Thoracic aorta (tissue), 2 donors: ENCODE measurements at regions not wholly inside any gene's neighbourhood (a gene's known extent, or its start where the extent isn't known, plus 50 kb on each side); places are given as distances from the start of the nearest gene placed in this dataset.

Experiments
- ATAC-seq: fragments of 150-250 bp; one replicate; pipeline ENCODE4 v1.8.0; 2017; ENCODE audit warnings: low read depth; ENCODE audit not compliant: insufficient number of reproducible peaks, low FRiP score
- DNase-seq: peaks from one replicate; pipeline ENCODE4 v3.0.0-alpha.2; 2020; ENCODE audit warnings: low spot score
- H3K27ac ChIP-seq, 2 donors: fragments of 200-600 bp; sonication (generic); 1 replicate in 1 of 2; 2 replicates in 1 of 2; pipeline ENCODE4 v1.5.1; 2016; ENCODE audit warnings: mild to moderate bottlenecking in 2 of 2, moderate library complexity in 2 of 2
- H3K27me3 ChIP-seq: fragments of 200-600 bp; sonication (generic); replicated peaks from 2 replicates; pipeline ENCODE4 v1.6.0; 2016; ENCODE audit warnings: mild to moderate bottlenecking; ENCODE audit not compliant: insufficient read depth
- H3K36me3 ChIP-seq: fragments of 200-600 bp; sonication (generic); one replicate; pipeline ENCODE4 v1.5.1; 2016
- H3K4me1 ChIP-seq, 2 donors: fragments of 200-600 bp; sonication (generic); 1 replicate in 1 of 2; 2 replicates in 1 of 2; pipeline versions ENCODE4 v1.5.1 to v1.6.0; 2016; ENCODE audit warnings: low read depth in 2 of 2, mild to moderate bottlenecking in 1 of 2; ENCODE audit not compliant: control insufficient read depth in 1 of 2
- H3K4me3 ChIP-seq: fragments of 200-600 bp; sonication (generic); 2 replicates; pipeline ENCODE4 v1.5.1; 2016; ENCODE audit warnings: mild to moderate bottlenecking
- H3K9me3 ChIP-seq: fragments of 200-600 bp; sonication (generic); 2 replicates; pipeline ENCODE4 v1.5.1; 2016
- TF ChIP-seq, protein P1 (sequence below): fragments of 200-600 bp; sonication (generic); IDR thresholded peaks from one replicate; pipeline ENCODE4 v1.5.1; 2019; ENCODE audit warnings: antibody characterized with exemption

DNA sequence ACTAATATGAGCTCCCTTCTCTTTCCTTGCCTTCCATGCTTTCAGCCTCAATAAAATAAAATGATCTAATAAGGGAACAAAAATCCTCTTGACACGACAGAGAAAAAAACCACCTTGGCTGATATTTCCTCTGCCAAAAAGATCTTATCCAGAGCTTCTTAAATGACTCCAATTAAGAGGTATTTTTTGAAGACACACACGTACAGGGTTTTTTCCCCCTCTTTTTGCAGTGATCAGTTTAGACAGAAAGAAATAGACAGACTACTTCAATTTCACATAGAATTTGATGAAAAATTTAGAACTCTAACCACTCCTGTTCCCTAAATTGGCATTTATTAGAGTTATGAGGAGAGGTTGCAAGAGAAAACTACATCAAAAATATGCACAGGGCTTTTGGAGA lies 217.2 kb upstream of the CDH11 start:
- no peaks in the 10 kb centered on the region for H3K27me3 ChIP-seq
- TF ChIP-seq, protein P1, sequence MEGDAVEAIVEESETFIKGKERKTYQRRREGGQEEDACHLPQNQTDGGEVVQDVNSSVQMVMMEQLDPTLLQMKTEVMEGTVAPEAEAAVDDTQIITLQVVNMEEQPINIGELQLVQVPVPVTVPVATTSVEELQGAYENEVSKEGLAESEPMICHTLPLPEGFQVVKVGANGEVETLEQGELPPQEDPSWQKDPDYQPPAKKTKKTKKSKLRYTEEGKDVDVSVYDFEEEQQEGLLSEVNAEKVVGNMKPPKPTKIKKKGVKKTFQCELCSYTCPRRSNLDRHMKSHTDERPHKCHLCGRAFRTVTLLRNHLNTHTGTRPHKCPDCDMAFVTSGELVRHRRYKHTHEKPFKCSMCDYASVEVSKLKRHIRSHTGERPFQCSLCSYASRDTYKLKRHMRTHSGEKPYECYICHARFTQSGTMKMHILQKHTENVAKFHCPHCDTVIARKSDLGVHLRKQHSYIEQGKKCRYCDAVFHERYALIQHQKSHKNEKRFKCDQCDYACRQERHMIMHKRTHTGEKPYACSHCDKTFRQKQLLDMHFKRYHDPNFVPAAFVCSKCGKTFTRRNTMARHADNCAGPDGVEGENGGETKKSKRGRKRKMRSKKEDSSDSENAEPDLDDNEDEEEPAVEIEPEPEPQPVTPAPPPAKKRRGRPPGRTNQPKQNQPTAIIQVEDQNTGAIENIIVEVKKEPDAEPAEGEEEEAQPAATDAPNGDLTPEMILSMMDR, result no peak
- no peaks in the 10 kb centered on the region for H3K36me3 ChIP-seq
- no peaks in the 10 kb centered on the region for H3K9me3 ChIP-seq
- DNase-seq, result no peak
- ATAC-seq, result no peak
- H3K4me1 ChIP-seq, result no peaks in the 10 kb centered on the region
- H3K27ac ChIP-seq, result no peak overlapping the region
- no peak overlapping the region for H3K4me3 ChIP-seq

DNA sequence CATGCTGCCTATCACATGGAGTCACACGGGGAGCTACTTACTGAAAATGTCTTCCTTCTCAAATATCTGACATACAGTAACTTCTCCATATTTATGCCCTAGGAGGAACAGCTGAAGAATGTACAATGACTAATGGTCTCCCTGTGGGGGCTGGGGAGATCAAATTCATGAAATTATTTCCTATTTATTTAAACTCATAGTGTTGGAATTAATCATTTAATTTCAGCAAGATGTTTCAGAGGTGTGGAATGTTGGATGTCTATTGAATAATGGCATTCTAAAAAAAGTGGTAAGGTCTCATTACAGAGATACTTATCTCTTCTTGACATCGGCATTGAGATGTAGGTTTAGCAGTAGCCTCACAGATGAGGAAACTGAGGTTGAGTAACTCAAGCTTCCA lies 214.3 kb upstream of the CDH11 start:
- Histone ChIP-seq H3K4me1 (peaks cover 6 to 10% of the 10 kb centered on the region in 2 donors), H3K27me3 (no peaks in the 10 kb centered on the region), H3K36me3 (no peaks in the 10 kb centered on the region), H3K9me3 (no peaks in the 10 kb centered on the region), H3K4me3 (no peak overlapping the region), H3K27ac (no peak overlapping the region)
- DNase-seq, result no peak
- ATAC-seq, result no peak
- TF ChIP-seq, protein P1, result no peak

DNA sequence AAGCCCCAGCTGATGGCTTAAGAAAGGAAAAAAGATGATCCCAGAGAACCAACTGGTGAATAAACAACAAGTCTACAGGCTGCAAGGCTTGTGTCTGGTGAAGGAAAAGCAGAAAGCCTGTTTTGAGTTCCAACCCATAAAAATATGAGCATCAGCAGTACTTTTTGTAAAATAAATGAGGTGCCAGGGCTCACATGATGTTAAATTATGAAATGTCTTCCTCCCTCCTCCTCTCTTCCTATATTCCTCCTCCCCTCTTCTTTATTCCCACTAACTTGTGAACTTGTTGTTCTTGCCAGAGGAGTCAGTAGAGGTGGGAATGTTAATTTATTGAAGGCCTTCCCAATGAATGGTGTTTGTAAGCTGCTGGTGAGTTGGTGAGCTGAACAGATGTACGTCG lies 212.2 kb upstream of the CDH11 start:
- no peaks in the 10 kb centered on the region for H3K9me3 ChIP-seq
- DNase-seq (no peak), ATAC-seq (no peak)
- peaks cover 6 to 10% of the 10 kb centered on the region in 2 donors for H3K4me1 ChIP-seq
- H3K27ac ChIP-seq, result no peak overlapping the region
- H3K27me3 ChIP-seq, result no peaks in the 10 kb centered on the region
- TF ChIP-seq, protein P1, result no peak
- H3K4me3 ChIP-seq, result no peak overlapping the region
- H3K36me3 ChIP-seq, result no peaks in the 10 kb centered on the region

DNA sequence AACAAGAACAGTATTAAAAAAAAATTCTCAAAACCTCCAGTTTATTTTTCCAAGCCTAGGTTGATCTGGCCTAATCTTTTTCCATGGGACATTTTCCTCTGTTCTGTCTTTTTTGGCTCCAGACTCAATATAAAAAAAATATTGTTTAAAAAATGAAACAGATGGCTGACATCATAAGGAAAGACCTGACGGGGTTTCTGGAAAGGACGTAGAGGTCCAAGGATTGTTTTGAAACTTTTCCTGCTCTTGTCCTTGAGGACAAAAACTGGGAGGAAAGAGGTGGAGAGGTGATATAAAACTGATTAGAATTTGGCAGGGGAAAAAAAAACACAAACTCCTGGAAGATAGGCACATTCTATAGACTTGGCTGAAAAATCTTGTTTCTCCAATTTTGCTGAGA lies 211.4 kb upstream of the CDH11 start:
- Histone ChIP-seq H3K9me3 (no peaks in the 10 kb centered on the region), H3K27ac (no peak overlapping the region), H3K36me3 (no peaks in the 10 kb centered on the region), H3K4me3 (no peak overlapping the region), H3K27me3 (no peaks in the 10 kb centered on the region), H3K4me1 (peaks cover 6 to 10% of the 10 kb centered on the region in 2 donors)
- no peak for ATAC-seq
- DNase-seq, result no peak
- TF ChIP-seq, protein P1, result no peak

DNA sequence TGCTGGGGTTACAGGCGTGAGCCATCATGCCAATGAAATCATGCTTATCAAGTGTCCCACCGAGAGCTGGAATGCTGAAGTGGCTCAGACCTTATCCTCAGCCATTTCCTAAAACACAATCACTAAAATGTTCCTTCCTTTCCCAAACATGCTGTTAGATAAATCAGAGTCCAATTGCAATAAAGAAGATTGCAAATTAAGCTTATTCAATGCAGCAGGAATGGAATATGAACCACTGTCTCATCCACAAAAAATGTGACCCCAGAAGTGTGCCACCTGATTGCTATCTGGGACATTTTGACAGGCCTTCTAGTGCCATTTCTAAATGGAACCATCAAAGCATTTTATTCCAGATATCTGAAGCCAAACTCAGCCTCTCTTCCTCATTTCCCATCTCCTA lies 205.5 kb upstream of the CDH11 start:
- TF ChIP-seq, protein P1, result no peak
- ATAC-seq, result no peak
- no peak overlapping the region for H3K4me3 ChIP-seq

More for the DNA sequence above, 205.5 kb upstream of the CDH11 start:
- no peak for DNase-seq
- Histone ChIP-seq H3K36me3 (no peaks in the 10 kb centered on the region), H3K4me1 (peaks cover 0 to 2% of the 10 kb centered on the region in 2 donors), H3K27me3 (no peaks in the 10 kb centered on the region), H3K9me3 (no peaks in the 10 kb centered on the region), H3K27ac (no peak overlapping the region)
